T follicular helper cell (primary cell): ENCODE measurements at regions not wholly inside any gene's neighbourhood (a gene's known extent, or its start where the extent isn't known, plus 50 kb on each side); places are given as distances from the start of the nearest gene placed in this dataset.
"Not testable (repeated sequence)": the region's sequence is repeated elsewhere in the genome, so short reads cannot be mapped to it uniquely, and the experiment has no call there.

Experiments used
- DNase-seq: peaks from one replicate; pipeline ENCODE4 v3.0.0-alpha.2; 2020; ENCODE audit warnings: low read depth

GRCh38 chr1:29944253-29944905 is 708.1 kb downstream of the PTPRU start:
- DNase-seq = no peak

DNA sequence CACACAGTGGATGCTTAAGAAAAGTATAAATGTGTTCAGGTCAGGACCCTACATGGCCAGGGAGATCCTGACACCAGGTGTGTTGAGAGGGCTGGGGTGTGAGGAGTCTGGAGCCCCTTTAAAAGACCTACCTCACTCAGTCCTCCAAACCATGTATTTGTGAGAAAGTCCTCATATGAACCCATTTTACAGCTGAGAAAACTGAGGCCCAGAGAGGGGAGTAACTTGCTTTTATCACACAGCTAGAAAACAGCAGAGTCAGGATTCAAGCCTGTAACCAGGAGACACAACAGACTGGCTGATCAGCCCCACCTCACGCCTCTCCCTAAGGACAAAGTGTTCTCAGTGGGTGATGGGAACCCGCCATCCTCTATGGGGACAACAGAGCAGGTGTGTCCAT is 706.7 kb downstream of the PTPRU start:
- DNase-seq = no peak

GRCh38 chr1:29939079-29939478 is 702.8 kb downstream of the PTPRU start:
- no peak for DNase-seq

GRCh38 chr1:29937356-29937755 is 701.0 kb downstream of the PTPRU start:
- no peak for DNase-seq

DNA sequence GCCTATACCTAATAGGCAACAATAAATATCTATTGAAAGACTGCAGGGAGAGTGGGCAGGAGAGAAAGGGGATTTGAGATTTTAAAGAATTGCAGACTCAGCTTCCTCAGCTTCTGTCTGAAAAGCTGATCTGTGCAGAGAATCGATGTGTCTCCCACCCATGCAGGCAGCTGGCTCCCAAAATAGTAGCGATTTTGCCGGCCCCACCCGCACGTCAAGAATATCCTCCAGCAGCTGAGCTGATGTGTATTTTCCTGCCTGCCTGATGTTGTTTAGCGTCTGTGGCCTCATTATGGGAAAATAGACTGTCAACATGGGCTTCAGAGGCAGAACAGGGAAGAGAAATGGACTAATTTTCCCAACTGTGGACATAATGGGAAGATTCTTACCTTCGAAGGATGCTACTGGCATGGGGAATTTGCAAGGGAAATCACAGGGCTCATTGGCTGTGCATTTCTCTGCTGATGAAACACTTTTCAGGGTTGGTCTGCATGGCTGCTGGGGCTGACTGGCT is 699.8 kb downstream of the PTPRU start:
- no peak for DNase-seq

- no peak for DNase-seq
Observed at GRCh38 chr1:29934255-29934772, 698.0 kb downstream of the PTPRU start.

- no peak for DNase-seq
Observed at GRCh38 chr1:29933067-29933466, 696.7 kb downstream of the PTPRU start.

DNA sequence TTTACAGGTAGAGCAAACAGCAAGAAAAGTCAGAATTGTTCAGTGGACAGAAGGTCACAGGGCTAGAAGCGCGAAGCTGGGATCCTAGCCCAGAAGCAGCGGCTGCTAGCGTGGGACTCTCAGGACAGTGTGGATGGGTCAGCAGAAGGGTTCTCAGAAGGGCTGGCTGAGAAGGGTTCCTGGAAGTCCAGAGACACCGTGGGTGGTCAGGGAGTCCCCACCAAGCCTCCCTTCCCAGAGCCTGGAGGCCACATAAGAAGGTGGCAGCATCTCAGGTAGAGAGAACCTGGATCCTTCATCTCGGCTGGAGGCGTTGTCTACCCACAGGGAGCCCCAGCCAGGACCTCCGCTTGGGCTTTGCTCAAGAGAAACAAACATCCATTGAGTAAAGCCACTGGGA is 696.3 kb downstream of the PTPRU start:
- no peak for DNase-seq

DNA sequence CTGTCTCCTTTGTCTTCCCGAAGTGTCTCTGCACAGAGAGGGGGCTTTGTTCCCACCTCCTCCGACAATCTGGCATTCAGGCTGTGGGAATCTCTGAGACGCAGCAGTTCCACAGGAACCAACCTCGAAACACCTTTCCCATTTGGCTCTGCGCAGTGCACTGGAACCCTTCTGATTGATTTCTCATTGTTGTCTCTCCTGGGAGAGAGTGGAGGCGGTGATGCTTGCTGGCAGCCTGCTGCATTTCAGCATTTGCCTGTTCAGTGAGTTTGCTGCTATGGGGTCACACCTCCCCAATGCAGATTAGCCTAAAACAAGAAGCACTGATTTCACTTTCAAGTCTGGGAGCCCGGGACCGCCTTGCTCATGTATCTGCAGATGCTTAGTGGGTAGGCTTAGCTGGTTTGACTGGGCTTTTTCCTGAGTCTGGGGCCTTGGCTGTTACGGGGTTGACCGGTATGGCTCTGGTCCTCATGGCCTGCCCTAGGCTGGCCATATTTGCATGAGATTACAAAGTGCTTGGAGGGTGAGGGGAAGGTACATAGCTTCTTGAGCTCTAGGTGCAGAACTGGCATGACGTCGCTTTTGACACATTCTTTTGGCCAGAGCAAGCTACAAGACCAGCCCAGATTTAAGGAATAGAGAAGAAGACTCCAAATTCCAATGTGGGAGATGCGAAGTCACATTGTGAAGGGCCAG is 695.3 kb downstream of the PTPRU start:
- DNase-seq = no peak

DNA sequence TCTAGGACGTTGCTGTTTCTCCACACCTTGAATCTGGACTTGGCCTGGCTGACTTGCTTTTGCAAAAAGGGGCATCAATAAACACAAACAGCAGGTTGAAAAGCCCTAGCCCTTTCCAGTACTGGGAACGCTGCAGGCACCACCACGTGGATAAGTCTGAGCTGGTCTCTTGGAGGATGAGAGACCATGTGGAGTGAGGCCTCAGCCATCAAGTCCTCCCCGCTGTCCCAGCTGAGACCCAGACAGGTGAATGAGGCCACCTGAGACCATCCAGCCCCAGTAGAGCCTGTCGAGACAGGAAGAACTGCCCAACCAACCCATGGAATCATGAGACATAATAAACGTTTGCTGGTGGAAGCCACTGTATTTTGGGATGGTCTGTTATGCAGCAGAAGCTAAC is 688.7 kb downstream of the PTPRU start:
- DNase-seq = no peak

- no peak for DNase-seq
Observed at GRCh38 chr1:29924017-29924431, 687.7 kb downstream of the PTPRU start.

DNA sequence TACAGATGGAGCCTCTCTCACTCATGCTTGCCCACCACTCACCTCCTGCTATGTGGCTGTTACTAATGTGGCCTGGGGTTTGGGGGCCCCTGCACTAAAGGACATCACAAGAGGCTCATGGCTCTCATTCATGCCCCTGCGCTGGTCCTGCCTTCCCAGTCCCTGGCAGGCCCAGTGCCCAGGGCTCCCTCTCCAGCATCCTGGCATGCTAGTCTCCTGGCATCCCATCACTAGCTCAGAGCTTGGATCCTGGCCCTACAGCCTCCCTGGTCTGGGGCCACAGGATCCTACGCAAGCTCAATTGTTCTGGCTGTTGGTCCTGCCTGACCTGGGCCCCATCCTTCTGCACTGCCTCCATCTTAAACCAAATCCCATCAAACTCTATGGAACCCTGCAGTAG is 685.4 kb downstream of the PTPRU start:
- DNase-seq = no peak

GRCh38 chr1:29920784-29921183 is 684.5 kb downstream of the PTPRU start:
- no peak for DNase-seq

GRCh38 chr1:29920316-29920715 is 684.0 kb downstream of the PTPRU start:
- DNase-seq = no peak

DNA sequence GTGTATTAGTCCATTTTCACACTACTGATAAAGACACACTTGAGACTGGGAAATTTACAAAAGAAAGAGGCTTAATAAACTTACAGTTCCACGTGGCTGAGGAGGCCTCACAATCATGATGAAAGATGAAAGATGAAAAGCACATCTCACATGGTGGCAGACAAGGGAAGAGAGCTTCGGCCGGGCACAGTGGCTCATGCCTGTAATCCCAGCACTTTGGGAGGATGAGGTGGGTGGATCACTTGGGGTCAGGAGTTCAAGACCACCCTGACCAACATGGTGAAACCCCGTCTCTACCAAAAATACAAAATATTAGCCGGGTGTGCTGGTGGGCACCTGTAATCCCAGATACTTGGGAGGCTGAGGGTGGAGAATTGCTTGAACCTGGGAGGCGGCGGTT is 682.7 kb downstream of the PTPRU start:
- DNase-seq = not testable (repeated sequence)

DNA sequence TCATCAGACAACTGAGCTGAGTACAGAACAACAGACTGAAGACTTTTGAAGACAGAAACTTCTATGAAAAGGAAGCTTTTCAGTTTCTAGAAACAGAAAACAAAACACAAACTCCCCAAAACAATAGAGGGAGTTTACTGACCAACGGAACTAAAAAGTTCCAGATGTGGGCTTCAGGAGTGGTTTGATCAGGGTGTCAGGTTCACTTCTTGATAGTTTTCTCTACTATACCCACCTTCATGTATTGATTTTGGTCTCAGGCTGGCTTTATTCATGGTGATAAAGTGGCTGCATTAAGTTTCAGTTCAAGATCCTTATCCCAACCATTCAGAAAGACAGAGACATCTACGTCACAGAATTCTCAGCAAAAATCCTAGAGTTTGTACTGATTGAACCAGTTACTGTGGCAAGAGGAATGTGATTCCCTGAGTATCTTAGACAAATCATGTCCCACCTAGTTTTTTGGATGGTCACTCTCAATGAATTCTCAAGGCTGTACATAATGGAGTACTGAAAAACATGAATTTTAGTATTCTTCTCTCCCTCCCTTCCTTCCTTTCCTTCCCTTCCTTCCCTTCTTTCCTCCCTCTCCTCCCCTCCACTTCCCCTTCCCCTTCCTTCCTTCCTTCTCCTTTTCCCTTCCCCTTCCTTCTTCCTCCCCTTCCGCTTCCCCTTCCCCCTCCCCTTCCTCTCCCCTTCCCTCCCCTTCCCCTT is 680.5 kb downstream of the PTPRU start:
- no peak for DNase-seq

- no peak for DNase-seq
Observed at GRCh38 chr1:29914936-29915335, 678.6 kb downstream of the PTPRU start.

GRCh38 chr1:29912425-29912824 is 676.1 kb downstream of the PTPRU start:
- no peak for DNase-seq

GRCh38 chr1:29909962-29910361 is 673.6 kb downstream of the PTPRU start:
- DNase-seq = no peak

DNA sequence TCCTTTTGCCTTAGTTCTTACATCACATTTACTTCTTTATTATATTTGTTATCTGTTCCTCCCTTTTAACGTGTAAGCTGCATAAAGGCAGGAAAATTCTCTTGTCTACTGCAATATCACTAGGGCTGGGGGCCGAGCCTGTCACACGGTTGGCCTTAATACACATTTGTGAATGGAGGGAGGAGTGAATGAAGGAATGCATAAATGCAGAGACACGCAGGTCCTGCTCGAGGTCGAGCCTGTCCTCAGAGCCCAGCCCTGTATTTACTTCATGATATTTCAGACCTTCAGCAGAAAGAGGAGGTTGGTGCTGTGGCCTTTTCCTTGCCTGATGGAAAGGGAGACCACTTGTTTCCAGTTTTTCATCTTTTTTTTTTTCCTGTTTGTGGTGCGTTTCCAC is 671.3 kb downstream of the PTPRU start:
- DNase-seq = no peak

- no peak for DNase-seq
Observed at GRCh38 chr1:29906927-29907326, 670.6 kb downstream of the PTPRU start.

DNA sequence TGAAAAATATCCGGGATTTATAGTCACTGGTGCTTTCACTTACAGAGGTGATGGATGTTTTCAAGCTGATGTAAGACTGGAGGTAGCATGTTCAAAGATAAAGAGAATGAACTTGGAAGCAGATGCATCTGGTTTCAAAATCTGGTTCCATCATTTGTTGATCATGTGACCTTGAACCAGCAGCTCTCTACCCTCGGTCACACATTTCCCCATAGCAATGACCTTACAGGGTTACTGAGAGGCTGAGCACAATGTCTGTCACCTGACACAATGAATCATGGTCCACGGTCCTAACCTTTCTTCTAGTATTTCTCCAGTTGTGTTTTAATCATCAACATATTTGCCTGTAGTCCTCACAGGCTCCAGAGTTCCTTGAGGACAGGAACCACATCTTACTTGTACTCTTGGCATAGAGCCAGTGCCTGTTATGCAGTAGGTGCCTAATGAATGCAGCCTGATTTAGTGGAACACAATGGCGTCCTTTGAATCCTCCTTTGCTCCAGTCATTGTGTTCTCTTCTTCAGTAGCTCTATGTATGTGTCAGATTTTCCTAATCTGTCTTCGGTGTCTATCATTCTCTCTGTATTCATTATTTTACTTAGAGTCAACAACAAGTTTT is 667.3 kb downstream of the PTPRU start:
- no peak for DNase-seq
